GM12801 (cell line): ENCODE measurements at regions not wholly inside any gene's neighbourhood (a gene's known extent, or its start where the extent isn't known, plus 50 kb on each side); places are given as distances from the start of the nearest gene placed in this dataset.

ENCODE experiments used
- CTCF ChIP-seq: IDR thresholded peaks from one replicate; pipeline ENCODE4 v1.5.1; 2011; ENCODE audit warnings: control low read depth; ENCODE audit not compliant: insufficient read length; ENCODE audit errors: extremely low read depth

- no peak for TF ChIP-seq CTCF
Measured at GRCh38 chr6:68159433-68159832, 475.6 kb upstream of the ADGRB3 start.

GRCh38 chr6:68158256-68158655, 476.8 kb upstream of the ADGRB3 start:
- TF ChIP-seq CTCF: no peak

- no peak for TF ChIP-seq CTCF
Measured at GRCh38 chr6:68144667-68145066, 490.4 kb upstream of the ADGRB3 start.

GRCh38 chr6:68141190-68141589, 493.9 kb upstream of the ADGRB3 start:
- TF ChIP-seq CTCF: no peak

GRCh38 chr6:68139130-68139529, 496.0 kb upstream of the ADGRB3 start:
- no peak for TF ChIP-seq CTCF

- TF ChIP-seq CTCF: no peak
Measured at GRCh38 chr6:68134796-68135195, 500.3 kb upstream of the ADGRB3 start.

GRCh38 chr6:68128211-68128610, 506.9 kb upstream of the ADGRB3 start:
- no peak for TF ChIP-seq CTCF

GRCh38 chr6:68127074-68127473, 508.0 kb upstream of the ADGRB3 start:
- no peak for TF ChIP-seq CTCF
